Lower leg skin (tissue), 4 donors: ENCODE measurements at regions not wholly inside any gene's neighbourhood (a gene's known extent, or its start where the extent isn't known, plus 50 kb on each side); places are given as distances from the start of the nearest gene placed in this dataset.
"Not testable (repeated sequence)": the region's sequence is repeated elsewhere in the genome, so short reads cannot be mapped to it uniquely, and the experiment has no call there.

Source experiments
- DNase-seq, 2 donors: peaks; one replicate each; pipeline ENCODE4 v3.0.0-alpha.2; 2019; ENCODE audit warnings: low spot score in 2 of 2
- H3K4me3 ChIP-seq: fragments of 200-600 bp; sonication (generic); 2 replicates; pipeline ENCODE4 v1.5.1; 2017; ENCODE audit warnings: mild to moderate bottlenecking, low read depth; ENCODE audit not compliant: poor library complexity, severe bottlenecking
- POLR2A ChIP-seq, 2 donors: fragments of 450-650 bp; IDR thresholded peaks; one replicate each; pipeline ENCODE4 v1.6.1; 2016 to 2017; ENCODE audit warnings: antibody characterized with exemption in 2 of 2, mild to moderate bottlenecking in 1 of 2, moderate library complexity in 1 of 2
- WGBS, 2 donors: methylation state at CpG; one replicate each; pipeline ENCODE4 v1.1.5; 2018; 5-methylcytosine and 5-hydroxymethylcytosine counted together
- intact Hi-C: fragments of 100-400 bp; cut with DNase I; formaldehyde crosslinking; loops from one replicate; pipeline ENCODE4 v1.15.0; 2023; ENCODE audit warnings: low total_unique reads
- TF ChIP-seq, protein P1 (sequence below), 3 donors: fragments of 450-650 bp; IDR thresholded peaks; one replicate each; pipeline ENCODE4 v1.5.1; 2016; ENCODE audit warnings: antibody characterized with exemption in 3 of 3, mild to moderate bottlenecking in 3 of 3, moderate library complexity in 2 of 3

DNA sequence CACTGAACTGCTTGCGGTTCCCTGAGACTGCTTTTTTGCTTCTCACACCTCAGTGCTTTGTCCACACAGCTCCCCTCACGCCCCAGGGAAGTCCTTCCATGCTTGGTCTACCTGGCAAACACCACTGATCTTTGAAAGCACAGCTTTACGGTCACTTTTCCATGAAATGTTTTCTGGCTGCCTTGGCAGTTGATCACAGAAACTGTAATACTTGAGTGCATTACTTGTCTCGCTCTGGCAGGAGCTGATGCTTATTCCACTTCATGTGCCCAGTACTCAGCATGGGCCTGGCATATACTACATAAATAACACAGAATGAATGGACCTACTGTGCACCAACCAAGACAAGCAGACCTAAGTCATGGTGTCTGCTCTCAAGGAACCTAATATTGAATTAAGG lies 121.1 kb downstream of the MEX3B start:
- no peak overlapping the region for H3K4me3 ChIP-seq
- TF ChIP-seq, protein P1, sequence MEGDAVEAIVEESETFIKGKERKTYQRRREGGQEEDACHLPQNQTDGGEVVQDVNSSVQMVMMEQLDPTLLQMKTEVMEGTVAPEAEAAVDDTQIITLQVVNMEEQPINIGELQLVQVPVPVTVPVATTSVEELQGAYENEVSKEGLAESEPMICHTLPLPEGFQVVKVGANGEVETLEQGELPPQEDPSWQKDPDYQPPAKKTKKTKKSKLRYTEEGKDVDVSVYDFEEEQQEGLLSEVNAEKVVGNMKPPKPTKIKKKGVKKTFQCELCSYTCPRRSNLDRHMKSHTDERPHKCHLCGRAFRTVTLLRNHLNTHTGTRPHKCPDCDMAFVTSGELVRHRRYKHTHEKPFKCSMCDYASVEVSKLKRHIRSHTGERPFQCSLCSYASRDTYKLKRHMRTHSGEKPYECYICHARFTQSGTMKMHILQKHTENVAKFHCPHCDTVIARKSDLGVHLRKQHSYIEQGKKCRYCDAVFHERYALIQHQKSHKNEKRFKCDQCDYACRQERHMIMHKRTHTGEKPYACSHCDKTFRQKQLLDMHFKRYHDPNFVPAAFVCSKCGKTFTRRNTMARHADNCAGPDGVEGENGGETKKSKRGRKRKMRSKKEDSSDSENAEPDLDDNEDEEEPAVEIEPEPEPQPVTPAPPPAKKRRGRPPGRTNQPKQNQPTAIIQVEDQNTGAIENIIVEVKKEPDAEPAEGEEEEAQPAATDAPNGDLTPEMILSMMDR (IDR thresholded peaks at IDR 0.05), result no peak
- TF ChIP-seq POLR2A (IDR thresholded peaks at IDR 0.05), result no peak
- intact Hi-C loops, result no loop called here
- no peak for DNase-seq
- WGBS, 2 donors, result 79 to 85% methylated on average over 4 of the region's 4 CpGs

DNA sequence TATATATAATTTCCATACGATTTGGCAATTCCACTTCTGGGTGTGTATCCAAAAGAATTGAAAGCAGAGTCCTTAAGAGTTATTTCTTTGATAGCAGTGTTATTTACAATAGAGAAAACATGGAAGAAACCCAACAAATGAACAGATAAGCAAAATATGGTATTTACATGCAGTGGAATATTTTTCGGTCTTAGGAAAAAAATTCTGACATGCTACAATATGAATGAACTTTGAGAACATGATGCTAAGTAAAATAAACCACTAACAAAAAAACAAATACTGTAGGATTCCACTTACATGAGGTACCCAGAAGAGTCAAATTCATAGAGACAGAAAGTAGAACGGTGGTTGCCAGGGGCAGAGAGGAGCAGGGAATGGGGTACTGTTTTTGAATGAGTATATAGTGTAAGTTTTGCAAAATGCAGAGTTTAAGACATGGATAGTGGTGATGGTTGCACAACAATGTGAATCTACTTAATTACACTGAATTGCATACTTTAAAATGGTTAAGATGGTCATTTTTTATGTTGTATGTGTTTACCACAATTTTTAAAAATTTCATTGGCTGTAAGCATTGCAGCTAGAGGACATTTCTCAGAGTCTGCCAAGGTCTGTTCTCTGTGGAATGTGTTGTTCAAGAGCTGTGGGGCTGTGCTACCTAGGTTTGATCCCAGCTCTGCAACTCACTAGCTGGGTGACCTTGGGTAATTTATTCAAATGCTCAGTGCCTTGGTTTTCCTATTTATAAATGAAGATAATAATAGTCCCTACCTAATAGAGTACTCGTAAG lies 122.1 kb downstream of the MEX3B start:
- intact Hi-C loops, result no loop called here
- 85% methylated on average over 4 of the region's 4 CpGs for WGBS, 2 donors
- no peak for DNase-seq
- TF ChIP-seq, protein P1 (IDR thresholded peaks at IDR 0.05), result no peak
- no peak for TF ChIP-seq POLR2A (IDR thresholded peaks at IDR 0.05)
- no peak overlapping the region for H3K4me3 ChIP-seq

DNA sequence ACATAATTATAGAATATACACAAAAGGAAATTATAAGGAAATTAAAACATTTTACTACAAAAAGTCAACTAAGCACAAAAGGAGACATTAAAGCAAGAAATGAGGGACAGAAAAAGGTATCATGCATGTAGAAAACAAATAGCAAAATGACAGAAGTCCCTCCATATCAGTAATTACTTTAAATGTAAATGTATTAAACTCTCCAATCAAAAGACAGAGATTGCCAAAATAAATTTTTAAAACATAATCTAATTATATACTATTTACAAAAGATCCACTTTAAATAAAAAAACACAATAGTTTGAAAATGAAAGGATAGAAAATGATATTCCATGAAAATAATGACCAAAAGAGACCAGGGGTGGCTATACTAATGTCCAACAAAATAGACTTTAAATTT lies 123.7 kb downstream of the MEX3B start:
- no peak for DNase-seq
- TF ChIP-seq, protein P1 (IDR thresholded peaks at IDR 0.05), result no peak
- TF ChIP-seq POLR2A (IDR thresholded peaks at IDR 0.05), result no peak
- no peak overlapping the region for H3K4me3 ChIP-seq
- intact Hi-C loops, result no loop called here

DNA sequence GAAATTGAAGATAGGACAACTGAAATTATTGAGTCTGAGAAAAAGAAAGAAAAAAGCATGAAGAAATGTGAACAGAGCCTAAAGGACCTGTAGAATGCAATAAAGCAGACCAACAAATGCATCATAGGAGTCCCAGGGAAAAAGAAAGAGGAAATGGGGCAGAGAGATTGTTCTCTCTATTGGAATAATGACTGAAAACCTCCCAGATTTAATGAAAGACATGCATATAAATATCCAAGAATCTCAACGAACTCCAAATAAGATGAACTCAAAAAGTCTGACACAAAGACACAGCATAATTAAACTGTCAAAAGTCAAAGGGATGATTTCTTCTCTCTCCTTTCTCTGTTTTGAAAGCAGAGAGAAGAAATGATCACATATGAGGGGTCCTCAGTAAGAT lies 124.7 kb downstream of the MEX3B start:
- H3K4me3 ChIP-seq, result no peak overlapping the region
- WGBS, 2 donors, result 79 to 80% methylated on average over 1 of the region's 1 CpG
- DNase-seq, result no peak
- intact Hi-C loops, result no loop called here
- TF ChIP-seq POLR2A (IDR thresholded peaks at IDR 0.05), result no peak
- TF ChIP-seq, protein P1 (IDR thresholded peaks at IDR 0.05), result no peak

DNA sequence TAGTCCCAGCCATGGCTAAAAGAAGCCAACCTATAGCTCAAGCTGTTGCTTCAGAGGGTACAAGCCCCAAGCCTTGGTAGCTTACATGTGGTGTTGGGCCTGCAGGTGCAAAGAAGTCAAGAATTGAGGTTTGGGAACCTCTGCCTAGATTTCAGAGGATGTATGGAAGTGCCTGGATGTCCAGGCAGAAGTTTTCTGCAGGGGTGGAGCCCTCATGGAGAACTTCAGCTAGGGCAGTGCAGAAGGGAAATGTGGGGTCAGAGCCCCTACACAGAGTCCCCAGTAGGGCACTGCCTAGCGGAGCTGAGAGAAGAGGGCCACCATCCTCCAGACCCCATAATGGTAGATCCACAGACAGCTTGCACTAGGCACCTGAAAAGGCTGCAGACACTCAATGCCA lies 127.1 kb downstream of the MEX3B start:
- 91 to 100% methylated on average over 1 of the region's 1 CpG for WGBS, 2 donors

DNA sequence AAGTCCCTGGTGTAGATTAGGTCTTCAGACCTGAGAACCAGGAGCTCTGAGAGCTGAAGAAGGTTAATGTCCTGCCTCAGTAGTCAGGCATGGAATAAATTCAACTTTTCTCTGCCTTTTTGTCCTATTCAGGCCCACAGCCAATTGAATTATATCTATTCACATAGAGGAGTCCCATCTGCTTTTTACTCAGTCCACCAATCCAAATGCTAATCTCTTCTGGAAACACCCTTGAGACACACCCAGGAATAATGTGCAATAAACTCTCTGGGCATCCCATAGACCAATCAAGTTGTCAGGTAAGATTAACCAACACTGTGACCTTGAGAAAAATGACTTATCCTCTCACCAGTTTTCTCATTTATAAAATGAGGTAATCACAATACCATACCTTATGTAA lies 129.4 kb downstream of the MEX3B start:
- TF ChIP-seq POLR2A (IDR thresholded peaks at IDR 0.05), result no peak
- TF ChIP-seq, protein P1 (IDR thresholded peaks at IDR 0.05), result no peak
- no peak overlapping the region for H3K4me3 ChIP-seq
- intact Hi-C loops, result no loop called here
- no peak for DNase-seq

More for the DNA sequence above, 127.1 kb downstream of the MEX3B start:
- DNase-seq, intact Hi-C loops, H3K4me3 ChIP-seq: not testable (repeated sequence)
